Natural killer cell (primary cell): ENCODE measurements at regions not wholly inside any gene's neighbourhood (a gene's known extent, or its start where the extent isn't known, plus 50 kb on each side); places are given as distances from the start of the nearest gene placed in this dataset.
A peak's percentile ranks its signal among the peaks of the same experiment; 100 is the strongest.
"Not testable (repeated sequence)": the region's sequence is repeated elsewhere in the genome, so short reads cannot be mapped to it uniquely, and the experiment has no call there.

Experiments
- ATAC-seq, 3 donors: fragments of 150-1000 bp in 2 of 3; fragments of 200-7000 bp in 1 of 3; cut with Tn5 transposase; 1 replicate in 1 of 3; 2 replicates in 2 of 3; pipeline ENCODE4 v1.10.0; 2021; ENCODE audit warnings: mild to moderate bottlenecking in 2 of 3, moderate library complexity in 2 of 3
- DNase-seq, 2 donors: peaks; one replicate each; pipeline versions ENCODE4 v3.0.0 to v3.0.0-alpha.2; 2013 to 2021; ENCODE audit warnings: mixed read lengths in 1 of 2
- H3K27ac ChIP-seq: one replicate; pipeline ENCODE4 v1.5.1; 2013; ENCODE audit warnings: mild to moderate bottlenecking, low read length
- H3K27me3 ChIP-seq: one replicate; pipeline ENCODE4 v1.6.1; 2013; ENCODE audit warnings: low read length; ENCODE audit not compliant: control insufficient read depth, insufficient read depth
- H3K36me3 ChIP-seq: one replicate; pipeline ENCODE4 v1.6.1; 2013; ENCODE audit warnings: low read length; ENCODE audit not compliant: control insufficient read depth, insufficient read depth
- H3K4me1 ChIP-seq: one replicate; pipeline ENCODE4 v1.6.1; 2013; ENCODE audit warnings: low read length; ENCODE audit not compliant: control insufficient read depth, insufficient read depth
- H3K4me3 ChIP-seq: one replicate; pipeline ENCODE4 v1.5.1; 2013; ENCODE audit warnings: low read length
- H3K9me3 ChIP-seq: one replicate; pipeline ENCODE4 v1.6.1; 2013; ENCODE audit warnings: low read length; ENCODE audit not compliant: control insufficient read depth, insufficient read depth
- H3K27ac Mint-ChIP-seq, 2 donors: one replicate each; pipeline ENCODE4 v1.8.0; 2022; ENCODE audit warnings: mild to moderate bottlenecking in 2 of 2, mixed read lengths in 2 of 2, moderate library complexity in 1 of 2
- H3K27me3 Mint-ChIP-seq, 2 donors: one replicate each; pipeline ENCODE4 v1.8.0; 2022; ENCODE audit warnings: low read depth in 2 of 2, mixed read lengths in 2 of 2
- H3K36me3 Mint-ChIP-seq: one replicate; pipeline ENCODE4 v1.8.0; 2022; ENCODE audit warnings: mixed read lengths
- H3K4me1 Mint-ChIP-seq, 2 donors: one replicate each; pipeline ENCODE4 v1.8.0; 2022; ENCODE audit warnings: mixed read lengths in 2 of 2
- H3K4me3 Mint-ChIP-seq: one replicate; pipeline ENCODE4 v1.8.0; 2022; ENCODE audit warnings: mild to moderate bottlenecking, moderate library complexity, mixed read lengths
- H3K9me3 Mint-ChIP-seq, 2 donors: one replicate each; pipeline ENCODE4 v1.8.0; 2022; ENCODE audit warnings: mixed read lengths in 2 of 2
- WGBS: methylation state at CpG from one replicate; pipeline ENCODE4 v1.1.7; 2013; ENCODE audit warnings: missing lambda C conversion rate; ENCODE audit not compliant: insufficient coverage; 5-methylcytosine and 5-hydroxymethylcytosine counted together
- intact Hi-C: fragments of 100-400 bp; cut with micrococcal nuclease; formaldehyde crosslinking; loops from one replicate; pipeline ENCODE4 v1.14.2; 2022
- TF ChIP-seq, protein P1 (sequence below): fragments of 200-600 bp; IDR thresholded peaks from one replicate; pipeline ENCODE4 v1.8.0; 2022; ENCODE audit warnings: antibody characterized with exemption

DNA sequence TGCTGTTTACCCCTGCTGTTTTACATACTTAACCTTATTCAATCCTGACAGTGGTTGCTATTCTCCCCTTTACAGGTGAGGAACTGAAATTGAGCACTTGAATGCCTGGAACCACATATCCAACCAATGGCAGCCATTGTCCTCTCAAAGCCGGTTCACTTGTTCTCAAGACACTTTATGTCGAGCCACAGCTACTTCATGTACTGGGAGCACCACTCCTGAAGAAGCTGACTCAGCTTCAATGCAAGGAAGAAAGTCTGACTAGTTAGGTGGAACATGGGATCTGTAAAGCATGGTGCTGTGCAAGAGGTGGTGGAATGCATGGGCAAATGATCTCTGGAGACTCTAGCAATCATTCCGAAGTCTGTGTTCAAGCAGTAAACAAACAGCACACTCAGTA lies 113.9 kb upstream of the CPM start:
- no peak overlapping the region for H3K27ac Mint-ChIP-seq
- no peaks in the 10 kb centered on the region for H3K9me3 ChIP-seq
- no peaks in the 10 kb centered on the region for H3K9me3 Mint-ChIP-seq
- no peaks in the 10 kb centered on the region for H3K36me3 Mint-ChIP-seq
- TF ChIP-seq, protein P1, sequence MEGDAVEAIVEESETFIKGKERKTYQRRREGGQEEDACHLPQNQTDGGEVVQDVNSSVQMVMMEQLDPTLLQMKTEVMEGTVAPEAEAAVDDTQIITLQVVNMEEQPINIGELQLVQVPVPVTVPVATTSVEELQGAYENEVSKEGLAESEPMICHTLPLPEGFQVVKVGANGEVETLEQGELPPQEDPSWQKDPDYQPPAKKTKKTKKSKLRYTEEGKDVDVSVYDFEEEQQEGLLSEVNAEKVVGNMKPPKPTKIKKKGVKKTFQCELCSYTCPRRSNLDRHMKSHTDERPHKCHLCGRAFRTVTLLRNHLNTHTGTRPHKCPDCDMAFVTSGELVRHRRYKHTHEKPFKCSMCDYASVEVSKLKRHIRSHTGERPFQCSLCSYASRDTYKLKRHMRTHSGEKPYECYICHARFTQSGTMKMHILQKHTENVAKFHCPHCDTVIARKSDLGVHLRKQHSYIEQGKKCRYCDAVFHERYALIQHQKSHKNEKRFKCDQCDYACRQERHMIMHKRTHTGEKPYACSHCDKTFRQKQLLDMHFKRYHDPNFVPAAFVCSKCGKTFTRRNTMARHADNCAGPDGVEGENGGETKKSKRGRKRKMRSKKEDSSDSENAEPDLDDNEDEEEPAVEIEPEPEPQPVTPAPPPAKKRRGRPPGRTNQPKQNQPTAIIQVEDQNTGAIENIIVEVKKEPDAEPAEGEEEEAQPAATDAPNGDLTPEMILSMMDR, result no peak
- no peaks in the 10 kb centered on the region for H3K4me1 ChIP-seq
- H3K4me1 Mint-ChIP-seq, result no peaks in the 10 kb centered on the region
- WGBS, result 90% methylated on average over 3 of the region's 3 CpGs
- no peaks in the 10 kb centered on the region for H3K27me3 ChIP-seq
- no peaks in the 10 kb centered on the region for H3K36me3 ChIP-seq
- H3K4me3 ChIP-seq, result no peak overlapping the region
- DNase-seq, result no peak
- H3K27me3 Mint-ChIP-seq, result peaks cover 15 to 37% of the 10 kb centered on the region in 2 donors
- intact Hi-C loops, result no loop called here
- H3K4me3 Mint-ChIP-seq, result no peak overlapping the region
- ATAC-seq, result no peak
- no peak overlapping the region for H3K27ac ChIP-seq

DNA sequence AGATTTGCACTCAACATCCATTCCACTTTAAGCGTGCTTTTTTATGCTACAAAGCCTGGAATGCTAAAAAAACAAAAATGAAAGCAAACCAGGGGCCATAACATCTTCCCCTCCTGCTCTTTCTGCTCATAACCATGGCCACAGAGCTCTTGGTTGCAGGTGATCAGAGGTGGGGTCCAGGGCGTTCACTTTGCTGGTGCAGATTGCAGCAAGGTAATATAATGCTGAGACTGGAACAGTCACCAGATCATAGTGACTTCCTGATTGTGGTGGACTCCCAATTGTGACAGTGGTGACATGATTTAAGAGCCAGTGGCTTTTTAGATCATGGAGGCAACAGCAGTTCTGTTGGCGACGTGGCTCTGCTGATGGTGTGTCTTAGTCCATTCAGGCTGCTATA lies 115.0 kb upstream of the CPM start:
- no peak overlapping the region for H3K27ac ChIP-seq
- Mint-ChIP-seq H3K9me3 (no peaks in the 10 kb centered on the region), H3K4me3 (no peak overlapping the region), H3K36me3 (no peaks in the 10 kb centered on the region), H3K27ac (no peak overlapping the region), H3K4me1 (no peaks in the 10 kb centered on the region), H3K27me3 (peaks cover 18 to 44% of the 10 kb centered on the region in 2 donors)
- DNase-seq (no peak), ATAC-seq (no peak)
- H3K4me1 ChIP-seq, result no peaks in the 10 kb centered on the region
- intact Hi-C loops, result no loop called here
- no peak overlapping the region for H3K4me3 ChIP-seq
- H3K27me3 ChIP-seq, result no peaks in the 10 kb centered on the region
- WGBS, result 91% methylated on average over 4 of the region's 4 CpGs
- no peaks in the 10 kb centered on the region for H3K9me3 ChIP-seq
- TF ChIP-seq, protein P1, result no peak
- H3K36me3 ChIP-seq, result no peaks in the 10 kb centered on the region

DNA sequence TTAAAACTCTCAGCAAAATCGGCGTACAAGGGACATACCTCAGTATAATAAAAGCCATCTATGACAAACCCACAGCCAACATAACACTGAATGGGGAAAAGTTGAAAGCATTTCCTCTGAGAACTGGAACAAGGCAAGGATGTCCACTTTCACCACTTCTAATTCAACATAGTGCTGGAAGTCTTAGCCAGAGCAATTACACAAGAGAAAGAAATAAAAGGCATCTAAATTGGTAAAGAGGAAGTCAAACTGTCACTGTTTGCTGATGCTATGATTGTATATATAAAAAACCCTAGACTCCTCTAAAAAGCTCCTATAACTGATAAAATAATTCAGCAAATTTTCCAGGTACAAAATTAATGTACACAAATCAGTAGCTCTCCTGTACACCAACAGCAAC lies 116.9 kb upstream of the CPM start:
- intact Hi-C loops, result not testable (repeated sequence)
- WGBS, result 100% methylated on average over 2 of the region's 2 CpGs

DNA sequence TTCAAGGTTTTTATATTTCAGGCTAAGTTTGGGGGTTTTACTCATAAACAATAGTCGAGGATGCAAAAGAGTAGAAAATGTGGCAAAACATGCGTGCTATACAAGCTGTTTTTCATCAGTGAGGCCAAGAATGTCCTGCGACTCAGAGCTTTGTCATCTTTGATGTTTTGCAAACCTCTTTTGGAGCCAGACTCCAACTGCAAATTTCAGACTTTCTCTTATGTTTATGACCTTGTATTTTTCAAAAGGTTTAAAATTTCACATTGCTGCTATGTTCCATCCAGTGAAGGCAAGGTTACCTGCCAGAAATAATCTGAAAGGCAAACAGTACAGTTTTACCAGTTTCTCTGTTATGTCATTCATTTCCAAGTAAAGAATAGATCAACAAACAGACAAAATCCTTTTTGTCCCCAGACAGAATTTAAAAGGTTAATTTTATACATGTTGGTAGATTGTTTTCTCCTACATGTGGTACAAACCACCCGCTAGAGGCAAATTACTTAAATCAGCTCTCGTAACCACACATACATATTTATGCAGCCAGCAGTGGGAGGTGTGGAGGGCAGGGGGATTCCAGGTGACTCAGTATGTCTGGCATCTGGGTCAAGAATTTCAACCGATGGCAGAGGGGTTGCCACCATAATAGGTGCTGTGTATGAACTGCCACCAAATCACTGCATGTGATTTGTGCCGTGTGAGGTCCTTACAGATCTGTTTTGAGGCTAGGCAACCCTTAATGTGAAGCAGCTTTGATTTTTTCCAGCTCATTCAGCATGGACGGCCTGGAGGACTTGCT lies 119.8 kb upstream of the CPM start:
- Histone ChIP-seq H3K9me3 (no peaks in the 10 kb centered on the region), H3K27ac (no peak overlapping the region), H3K4me3 (no peak overlapping the region), H3K4me1 (no peaks in the 10 kb centered on the region), H3K27me3 (no peaks in the 10 kb centered on the region), H3K36me3 (no peaks in the 10 kb centered on the region)
- 65% methylated on average over 6 of the region's 8 CpGs for WGBS
- TF ChIP-seq, protein P1, result no peak
- intact Hi-C loops, result no loop called here
- Mint-ChIP-seq H3K4me1 (no peaks in the 10 kb centered on the region), H3K27me3 (peaks cover 21 to 64% of the 10 kb centered on the region in 2 donors), H3K27ac (no peak overlapping the region), H3K36me3 (no peaks in the 10 kb centered on the region), H3K4me3 (no peak overlapping the region), H3K9me3 (no peaks in the 10 kb centered on the region)
- ATAC-seq, result peak in 2 of 3 donors; percentile 45 to 46
- peak in 1 of 2 donors; percentile 32 for DNase-seq

More for the DNA sequence above, 116.9 kb upstream of the CPM start:
- DNase-seq, H3K27ac Mint-ChIP-seq, ATAC-seq, H3K9me3 ChIP-seq, H3K4me1 Mint-ChIP-seq, H3K27me3 ChIP-seq, H3K4me1 ChIP-seq, H3K4me3 ChIP-seq, H3K36me3 ChIP-seq, H3K9me3 Mint-ChIP-seq, H3K4me3 Mint-ChIP-seq, H3K27ac ChIP-seq, H3K36me3 Mint-ChIP-seq: not testable (repeated sequence)
- peaks cover 21 to 52% of the 10 kb centered on the region in 2 donors for H3K27me3 Mint-ChIP-seq
